Uterus (tissue), 3 donors: ENCODE measurements at regions not wholly inside any gene's neighbourhood (a gene's known extent, or its start where the extent isn't known, plus 50 kb on each side); places are given as distances from the start of the nearest gene placed in this dataset.

Source experiments
- DNase-seq, 2 donors: peaks; one replicate each; pipeline ENCODE4 v3.0.0-alpha.2; 2019 to 2020
- H3K27ac ChIP-seq, 2 donors: fragments of 200-600 bp; sonication (generic); 1 replicate in 1 of 2; 2 replicates in 1 of 2; pipeline ENCODE4 v1.5.1; 2016 to 2018
- H3K27me3 ChIP-seq, 2 donors: fragments of 200-600 bp; sonication (generic); one replicate each; pipeline ENCODE4 v1.5.1; 2018 to 2019; ENCODE audit warnings: control low read depth in 1 of 2
- H3K36me3 ChIP-seq, 2 donors: fragments of 200-600 bp; sonication (generic); one replicate each; pipeline ENCODE4 v1.5.1; 2019; ENCODE audit warnings: control low read depth in 1 of 2
- H3K4me1 ChIP-seq, 2 donors: fragments of 200-600 bp; sonication (generic); one replicate each; pipeline ENCODE4 v1.5.1; 2018 to 2019; ENCODE audit warnings: control low read depth in 1 of 2
- H3K4me3 ChIP-seq, 2 donors: fragments of 200-600 bp; sonication (generic); 1 replicate in 1 of 2; 2 replicates in 1 of 2; pipeline ENCODE4 v1.5.1; 2018 to 2019; ENCODE audit warnings: mild to moderate bottlenecking in 1 of 2
- H3K9me3 ChIP-seq, 2 donors: fragments of 200-600 bp; sonication (generic); one replicate each; pipeline ENCODE4 v1.5.1; 2019; ENCODE audit warnings: control low read depth in 1 of 2
- CTCF ChIP-seq, 4 experiments: fragments of 200-600 bp in 2 of 4; fragments of 450-650 bp in 2 of 4; sonication (generic) in 2 of 4; IDR thresholded peaks; one replicate each; pipeline ENCODE4 v1.5.1; 2016 to 2019; ENCODE audit warnings: antibody characterized with exemption in 4 of 4, mild to moderate bottlenecking in 2 of 4, moderate library complexity in 1 of 4
- POLR2A ChIP-seq, 2 donors: fragments of 450-650 bp; IDR thresholded peaks; one replicate each; pipeline ENCODE4 v1.6.1; 2016; ENCODE audit warnings: antibody characterized with exemption in 2 of 2, mild to moderate bottlenecking in 1 of 2, moderate library complexity in 1 of 2
- intact Hi-C: fragments of 100-400 bp; cut with DNase I; formaldehyde crosslinking; loops from one replicate; pipeline ENCODE4 v1.15.1; 2023; ENCODE audit warnings: low total_unique reads
- donor health status: DM: yes; HTN: yes; CAD: no.

DNA sequence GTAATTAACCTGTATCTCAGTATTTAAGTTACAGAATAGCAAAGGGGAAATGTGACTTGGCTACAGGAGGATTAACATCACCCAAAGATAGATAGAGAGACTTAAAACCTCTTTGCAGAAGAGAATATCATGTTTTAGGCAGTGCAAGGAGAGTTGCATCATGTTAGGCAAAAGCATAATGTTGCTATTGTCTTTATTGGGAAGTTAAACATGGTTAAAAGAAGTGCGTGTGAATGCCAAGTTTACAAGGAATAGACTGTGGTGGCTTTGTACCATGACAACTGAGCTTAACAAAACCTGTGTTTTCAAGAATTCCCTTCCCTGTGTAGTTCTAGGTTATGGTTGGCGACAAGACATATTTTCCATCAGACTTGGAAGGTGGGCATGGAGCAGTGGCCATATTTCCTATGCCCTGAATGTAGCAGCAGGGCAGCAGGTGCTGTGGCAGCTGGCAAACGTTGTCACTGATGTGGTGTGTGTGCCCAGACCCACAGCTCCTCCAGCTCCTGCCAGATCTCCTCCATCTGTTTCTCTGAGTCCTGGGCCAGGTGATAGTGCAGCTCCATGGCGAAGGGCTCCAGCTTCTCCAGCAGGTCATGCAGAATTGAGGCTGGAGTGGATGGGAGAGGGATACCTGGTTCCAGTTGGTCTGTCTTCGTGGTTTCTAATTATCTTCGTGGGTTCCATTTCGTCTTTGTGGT lies 163.3 kb downstream of the QRSL1 start:
- no peak overlapping the region for H3K27ac ChIP-seq
- H3K36me3 ChIP-seq: no peaks in the 10 kb centered on the region
- no peak for DNase-seq
- no peaks in the 10 kb centered on the region for H3K27me3 ChIP-seq
- no peaks in the 10 kb centered on the region for H3K9me3 ChIP-seq
- no peak for TF ChIP-seq CTCF (IDR thresholded peaks at IDR 0.05)
- TF ChIP-seq POLR2A (IDR thresholded peaks at IDR 0.05): no peak
- H3K4me1 ChIP-seq: no peaks in the 10 kb centered on the region
- intact Hi-C loops: no loop called here
- no peak overlapping the region for H3K4me3 ChIP-seq

DNA sequence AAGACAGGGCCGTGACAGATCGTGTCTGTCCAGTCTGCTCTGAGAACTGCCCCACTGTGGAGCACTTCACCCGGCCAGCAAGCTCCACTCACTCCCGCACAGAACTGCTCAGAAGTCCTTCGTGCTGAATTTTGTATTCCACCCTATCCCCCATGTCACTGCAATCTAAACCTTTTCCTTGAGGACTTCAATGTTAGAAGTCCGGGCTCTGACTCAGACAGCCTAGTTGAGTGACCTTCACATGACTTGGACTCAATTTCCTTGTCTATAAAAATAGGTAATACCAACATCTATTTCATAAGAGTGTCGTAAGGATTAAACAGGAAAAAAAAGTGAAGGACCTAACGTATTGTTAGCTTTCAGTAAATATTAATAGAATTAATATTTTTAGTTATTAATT lies 161.6 kb downstream of the QRSL1 start:
- Histone ChIP-seq H3K9me3 (no peaks in the 10 kb centered on the region), H3K27me3 (no peaks in the 10 kb centered on the region), H3K4me3 (no peak overlapping the region), H3K36me3 (no peaks in the 10 kb centered on the region), H3K27ac (no peak overlapping the region), H3K4me1 (no peaks in the 10 kb centered on the region)
- no peak for DNase-seq
- TF ChIP-seq POLR2A (IDR thresholded peaks at IDR 0.05): no peak
- TF ChIP-seq CTCF (IDR thresholded peaks at IDR 0.05): no peak
- intact Hi-C loops: no loop called here

GRCh38 chr6:106790149-106790770 lies 160.9 kb downstream of the QRSL1 start:
- Histone ChIP-seq H3K27ac (no peak overlapping the region), H3K27me3 (no peaks in the 10 kb centered on the region), H3K9me3 (no peaks in the 10 kb centered on the region), H3K4me1 (no peaks in the 10 kb centered on the region), H3K4me3 (no peak overlapping the region), H3K36me3 (no peaks in the 10 kb centered on the region)
- intact Hi-C loops: no loop called here
- no peak for DNase-seq
- TF ChIP-seq CTCF (IDR thresholded peaks at IDR 0.05) (no peak), POLR2A (IDR thresholded peaks at IDR 0.05) (no peak)

- Histone ChIP-seq H3K36me3 (no peaks in the 10 kb centered on the region), H3K4me3 (no peak overlapping the region), H3K27ac (no peak overlapping the region), H3K4me1 (no peaks in the 10 kb centered on the region), H3K27me3 (no peaks in the 10 kb centered on the region), H3K9me3 (no peaks in the 10 kb centered on the region)
- intact Hi-C loops: no loop called here
- no peak for DNase-seq
- TF ChIP-seq CTCF (IDR thresholded peaks at IDR 0.05) (no peak), POLR2A (IDR thresholded peaks at IDR 0.05) (no peak)
Observed at GRCh38 chr6:106789428-106790148, 160.2 kb downstream of the QRSL1 start.

DNA sequence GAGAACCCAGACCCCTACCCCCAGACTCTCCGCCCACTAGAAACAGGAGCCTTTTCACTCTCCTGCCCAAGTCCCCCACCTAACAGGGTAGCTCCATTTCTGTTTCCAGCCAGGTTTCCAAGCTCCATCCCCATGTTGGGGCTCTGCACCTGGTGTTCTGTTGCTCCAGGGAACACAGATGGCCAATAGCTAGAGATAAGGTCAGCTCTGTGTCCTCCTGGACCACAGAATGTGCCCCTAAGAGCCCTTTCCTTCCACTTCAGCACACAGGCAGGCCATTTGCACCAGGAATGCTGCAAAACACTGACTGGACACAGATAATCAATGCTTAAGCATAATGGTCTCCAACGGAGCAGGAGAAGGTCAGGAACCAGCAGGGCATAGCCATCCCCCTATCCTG lies 159.4 kb downstream of the QRSL1 start:
- Histone ChIP-seq H3K36me3 (no peaks in the 10 kb centered on the region), H3K27me3 (no peaks in the 10 kb centered on the region), H3K9me3 (no peaks in the 10 kb centered on the region), H3K4me1 (no peaks in the 10 kb centered on the region), H3K4me3 (no peak overlapping the region), H3K27ac (no peak overlapping the region)
- DNase-seq: no peak
- TF ChIP-seq POLR2A (IDR thresholded peaks at IDR 0.05) (no peak), CTCF (IDR thresholded peaks at IDR 0.05) (no peak)
- intact Hi-C loops: no loop called here
